Ovary (tissue), 3 donors: ENCODE measurements at regions not wholly inside any gene's neighbourhood (a gene's known extent, or its start where the extent isn't known, plus 50 kb on each side); places are given as distances from the start of the nearest gene placed in this dataset.

Experiments
- CTCF ChIP-seq, 3 donors: fragments of 450-650 bp in 2 of 3; fragments of 200-600 bp in 1 of 3; IDR thresholded peaks; one replicate each; pipeline versions ENCODE4 v1.5.1 to v1.8.0; 2016 to 2022; ENCODE audit warnings: antibody characterized with exemption in 3 of 3, mild to moderate bottlenecking in 1 of 3
- POLR2A ChIP-seq: fragments of 450-650 bp; IDR thresholded peaks from one replicate; pipeline ENCODE4 v1.6.1; 2017; ENCODE audit warnings: antibody characterized with exemption, mild to moderate bottlenecking, moderate library complexity
- donor health status: DM: no; HTN: no; CAD: no.

- TF ChIP-seq CTCF (IDR thresholded peaks at IDR 0.05) (no peak), POLR2A (no peak)
Measured at GRCh38 chr2:175571078-175571653, 389.7 kb upstream of the ATP5MC3 start.
